ENCODE measurements at regions not wholly inside any gene's neighbourhood (a gene's known extent, or its start where the extent isn't known, plus 50 kb on each side); places are given as distances from the start of the nearest gene placed in this dataset.

DNA sequence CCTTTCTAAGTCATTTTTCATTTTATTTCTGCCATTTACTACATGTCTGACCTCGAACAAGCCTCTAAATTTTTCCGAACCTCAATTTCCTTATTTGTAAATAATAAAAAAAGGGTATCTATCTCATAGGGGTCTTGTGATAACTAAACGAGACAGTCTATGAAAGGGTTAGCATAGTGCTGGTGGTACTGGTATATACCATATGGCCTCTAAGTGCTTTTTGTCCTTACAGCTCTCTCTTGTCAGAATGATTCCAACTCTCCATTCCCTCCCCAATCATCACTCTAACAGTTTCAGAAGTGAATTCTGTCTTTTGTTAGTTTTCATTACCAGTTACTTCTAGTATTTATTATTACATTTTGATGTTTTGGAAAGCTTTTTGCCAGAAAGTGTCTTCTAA, 85.5 kb upstream of the ACTBL2 start:
- ChIA-PET POLR2A (ENCODE audit: partially characterized antibody) (no interaction called here), CTCF (ENCODE audit: partially characterized antibody) (no interaction called here)
- H3K9me3 ChIP-seq (ENCODE audit: control insufficient read depth in 1 of 2, low read length in 2 of 2) = no peaks in the 10 kb centered on the region
- DNase-seq = no peak
- H3K27me3 ChIP-seq (ENCODE audit: insufficient read depth, low read length) = no peaks in the 10 kb centered on the region
- H3K27ac ChIP-seq (ENCODE audit: low read depth, low read length) = no peak overlapping the region
- Mint-ChIP-seq H3K9me3 (peaks cover 0 to 3% (median 0%) of the 10 kb centered on the region in 8 donors), H3K4me3 (no peak overlapping the region), H3K36me3 (no peaks in the 10 kb centered on the region), H3K27ac (no peak overlapping the region), H3K4me1 (no peaks in the 10 kb centered on the region), H3K27me3 (peaks cover 3 to 8% of the 10 kb centered on the region in 2 donors)
- no peak overlapping the region for H3K4me3 ChIP-seq (ENCODE audit: low read length in 2 of 2)
- H3K4me1 ChIP-seq (ENCODE audit: insufficient read depth, low read length) = no peaks in the 10 kb centered on the region
- intact Hi-C loops (cut with micrococcal nuclease) = no loop called here
- no peaks in the 10 kb centered on the region for H3K36me3 ChIP-seq (ENCODE audit: insufficient read depth, low read length)

DNA sequence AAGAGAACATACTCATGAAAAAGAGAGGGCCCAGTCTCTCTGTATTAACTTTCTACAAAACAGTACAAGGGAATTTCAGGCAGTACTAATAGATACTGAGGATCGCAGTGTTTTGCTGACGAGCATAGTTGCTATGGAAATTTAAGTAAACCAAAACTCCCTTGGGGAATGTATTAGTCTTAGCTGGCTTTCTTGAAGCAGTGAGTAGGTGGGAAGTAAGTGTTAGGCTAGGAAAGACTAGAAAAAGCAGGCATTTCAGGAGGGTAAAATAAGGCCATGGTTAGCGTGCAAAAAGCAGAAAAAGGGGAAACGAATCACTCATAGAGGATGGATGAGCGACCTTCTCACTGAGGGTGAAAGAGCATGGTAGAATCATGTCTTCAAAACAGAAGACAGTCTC, 84.3 kb upstream of the ACTBL2 start:
- no peaks in the 10 kb centered on the region for H3K4me1 Mint-ChIP-seq
- peaks cover 3 to 15% of the 10 kb centered on the region in 2 donors for H3K27me3 Mint-ChIP-seq
- H3K36me3 ChIP-seq (ENCODE audit: insufficient read depth, low read length) = no peaks in the 10 kb centered on the region
- ChIA-PET POLR2A (ENCODE audit: partially characterized antibody) (no interaction called here), CTCF (ENCODE audit: partially characterized antibody) (no interaction called here)
- H3K4me3 ChIP-seq (ENCODE audit: low read length in 2 of 2) = no peak overlapping the region
- DNase-seq = no peak
- H3K27me3 ChIP-seq (ENCODE audit: insufficient read depth, low read length) = no peaks in the 10 kb centered on the region
- H3K9me3 Mint-ChIP-seq = peaks cover 0 to 3% (median 0%) of the 10 kb centered on the region in 8 donors
- no peak overlapping the region for H3K27ac ChIP-seq (ENCODE audit: low read depth, low read length)
- H3K4me1 ChIP-seq (ENCODE audit: insufficient read depth, low read length) = no peaks in the 10 kb centered on the region
- H3K36me3 Mint-ChIP-seq = no peaks in the 10 kb centered on the region
- H3K27ac Mint-ChIP-seq = no peak overlapping the region
- intact Hi-C loops (cut with micrococcal nuclease) = no loop called here
- no peak overlapping the region for H3K4me3 Mint-ChIP-seq
- no peaks in the 10 kb centered on the region for H3K9me3 ChIP-seq (ENCODE audit: control insufficient read depth in 1 of 2, low read length in 2 of 2)

DNA sequence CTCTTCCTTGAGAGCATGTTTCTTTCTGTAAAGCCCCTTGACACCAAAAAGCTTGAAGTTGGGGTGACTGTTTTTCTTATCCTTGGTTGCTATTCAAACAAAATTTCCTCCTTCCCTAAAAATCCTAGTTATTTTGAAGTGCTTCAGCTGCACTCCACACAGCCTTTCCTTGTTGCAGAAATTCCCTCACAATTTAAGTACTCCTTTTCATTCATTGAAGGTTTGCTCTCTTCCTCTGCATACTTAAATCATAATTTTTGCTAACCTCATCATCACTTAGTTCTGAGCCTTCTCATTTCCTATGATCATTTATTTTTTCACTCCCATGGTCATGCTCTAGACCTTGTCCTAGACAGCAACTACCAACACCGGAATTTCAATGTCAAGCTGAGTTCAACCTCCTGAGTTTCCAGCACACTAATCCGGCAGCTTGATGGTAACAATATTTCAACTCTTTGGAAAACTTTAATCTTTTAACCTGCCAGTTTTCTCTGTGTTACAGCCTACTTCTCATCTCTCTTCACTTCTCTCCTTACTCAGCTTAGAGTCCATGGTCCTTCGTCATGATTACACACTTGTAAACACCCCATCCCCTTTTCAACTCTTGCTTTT, 78.7 kb upstream of the ACTBL2 start:
- H3K27me3 Mint-ChIP-seq = peaks cover 3 to 23% of the 10 kb centered on the region in 2 donors
- H3K4me3 Mint-ChIP-seq = no peak overlapping the region
- no peaks in the 10 kb centered on the region for H3K4me1 Mint-ChIP-seq
- no peak for DNase-seq
- H3K36me3 Mint-ChIP-seq = no peaks in the 10 kb centered on the region
- Histone ChIP-seq H3K4me3 (ENCODE audit: low read length in 2 of 2) (no peak overlapping the region), H3K27me3 (ENCODE audit: insufficient read depth, low read length) (no peaks in the 10 kb centered on the region), H3K27ac (ENCODE audit: low read depth, low read length) (no peak overlapping the region), H3K4me1 (ENCODE audit: insufficient read depth, low read length) (no peaks in the 10 kb centered on the region), H3K9me3 (ENCODE audit: control insufficient read depth in 1 of 2, low read length in 2 of 2) (no peaks in the 10 kb centered on the region), H3K36me3 (ENCODE audit: insufficient read depth, low read length) (no peaks in the 10 kb centered on the region)
- intact Hi-C loops (cut with micrococcal nuclease) = no loop called here
- ChIA-PET CTCF (ENCODE audit: partially characterized antibody) (no interaction called here), POLR2A (ENCODE audit: partially characterized antibody) (no interaction called here)
- peaks cover 0 to 6% (median 0%) of the 10 kb centered on the region in 8 donors for H3K9me3 Mint-ChIP-seq
- no peak overlapping the region for H3K27ac Mint-ChIP-seq

DNA sequence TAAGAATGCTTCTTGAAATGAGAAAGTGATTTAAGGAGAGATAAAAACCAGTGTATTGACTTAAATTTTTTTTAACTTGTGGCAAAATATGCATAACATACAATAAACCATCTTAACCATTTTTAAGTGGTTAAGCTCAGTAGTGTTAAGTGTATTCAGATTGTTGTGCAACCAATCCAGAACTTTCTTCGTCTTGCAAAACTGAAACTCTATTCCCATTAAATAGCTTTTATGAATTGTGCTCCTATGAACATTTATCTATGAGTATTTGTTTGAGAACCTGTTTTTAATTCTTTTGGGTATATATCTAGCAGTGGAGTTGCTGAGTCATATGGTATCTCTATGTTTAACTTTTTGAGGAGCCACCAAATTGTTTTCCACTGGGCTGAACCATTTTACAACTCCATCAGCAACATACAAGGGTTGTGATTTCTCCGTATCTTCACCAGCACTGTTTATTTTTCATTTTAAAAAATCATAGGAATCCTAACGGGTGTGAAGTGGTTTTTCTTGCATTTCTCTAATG, 76.6 kb upstream of the ACTBL2 start:
- intact Hi-C loops (cut with micrococcal nuclease) = no loop called here
- CTCF ChIA-PET (ENCODE audit: partially characterized antibody) = no interaction called here
- Histone ChIP-seq H3K4me3 (ENCODE audit: low read length in 2 of 2) (no peak overlapping the region), H3K4me1 (ENCODE audit: insufficient read depth, low read length) (no peaks in the 10 kb centered on the region), H3K27me3 (ENCODE audit: insufficient read depth, low read length) (no peaks in the 10 kb centered on the region), H3K9me3 (ENCODE audit: control insufficient read depth in 1 of 2, low read length in 2 of 2) (no peaks in the 10 kb centered on the region), H3K36me3 (ENCODE audit: insufficient read depth, low read length) (no peaks in the 10 kb centered on the region), H3K27ac (ENCODE audit: low read depth, low read length) (no peak overlapping the region)
- H3K4me3 Mint-ChIP-seq = no peak overlapping the region
- peaks cover 0 to 6% (median 0%) of the 10 kb centered on the region in 8 donors for H3K9me3 Mint-ChIP-seq
- H3K4me1 Mint-ChIP-seq = no peaks in the 10 kb centered on the region
- DNase-seq = no peak
- H3K27ac Mint-ChIP-seq = no peak overlapping the region
- H3K36me3 Mint-ChIP-seq = no peaks in the 10 kb centered on the region
- POLR2A ChIA-PET (ENCODE audit: partially characterized antibody) = no interaction called here
- peaks cover 0 to 19% of the 10 kb centered on the region in 2 donors for H3K27me3 Mint-ChIP-seq

DNA sequence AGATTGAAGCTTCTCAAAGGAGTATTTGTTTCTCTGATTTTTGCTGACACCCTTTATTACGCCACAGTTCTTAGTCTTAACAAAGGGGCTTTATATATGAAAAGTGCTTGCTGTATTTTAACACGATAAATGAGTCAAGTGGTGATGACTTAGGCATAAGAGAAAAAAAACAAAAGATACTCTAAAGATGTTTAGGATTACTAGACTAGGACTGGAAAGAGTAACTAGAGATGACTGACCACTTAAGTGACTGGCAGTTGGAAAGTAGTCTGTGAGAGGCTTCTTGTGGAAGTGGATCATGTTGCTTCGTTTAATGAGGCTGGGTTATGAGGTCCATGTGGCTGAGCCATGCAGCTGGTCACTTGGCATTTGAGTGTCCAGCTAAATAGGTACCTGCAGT, 69.4 kb upstream of the ACTBL2 start:
- Mint-ChIP-seq H3K27me3 (peaks cover 5 to 9% of the 10 kb centered on the region in 2 donors), H3K4me3 (no peak overlapping the region), H3K27ac (no peak overlapping the region), H3K36me3 (no peaks in the 10 kb centered on the region), H3K4me1 (no peaks in the 10 kb centered on the region), H3K9me3 (no peaks in the 10 kb centered on the region)
- Histone ChIP-seq H3K4me1 (ENCODE audit: insufficient read depth, low read length) (no peaks in the 10 kb centered on the region), H3K36me3 (ENCODE audit: insufficient read depth, low read length) (no peaks in the 10 kb centered on the region), H3K4me3 (ENCODE audit: low read length in 2 of 2) (no peak overlapping the region), H3K27me3 (ENCODE audit: insufficient read depth, low read length) (no peaks in the 10 kb centered on the region), H3K27ac (ENCODE audit: low read depth, low read length) (no peak overlapping the region), H3K9me3 (ENCODE audit: control insufficient read depth in 1 of 2, low read length in 2 of 2) (no peaks in the 10 kb centered on the region)
- ChIA-PET CTCF (ENCODE audit: partially characterized antibody) (no interaction called here), POLR2A (ENCODE audit: partially characterized antibody) (no interaction called here)
- intact Hi-C loops (cut with micrococcal nuclease) = no loop called here
- no peak for DNase-seq

DNA sequence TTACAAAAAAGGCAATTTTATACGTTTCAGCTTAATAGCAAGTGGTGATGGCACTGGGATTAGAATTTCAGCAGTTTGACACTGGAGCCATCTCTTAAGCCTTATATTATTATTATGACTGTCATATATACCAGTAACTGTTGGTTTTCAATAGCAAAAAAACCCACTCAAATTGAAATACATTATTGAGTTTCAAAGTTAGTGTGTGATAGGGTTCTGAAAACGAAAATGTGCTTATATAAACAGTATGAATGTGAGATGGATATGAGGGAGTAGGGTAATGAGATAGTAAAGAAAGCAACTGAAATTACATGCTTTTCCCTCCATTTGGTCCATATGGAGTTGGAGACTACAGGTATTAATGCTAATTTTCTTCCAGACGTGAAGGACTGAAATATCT, 68.6 kb upstream of the ACTBL2 start:
- Histone ChIP-seq H3K27ac (ENCODE audit: low read depth, low read length) (no peak overlapping the region), H3K27me3 (ENCODE audit: insufficient read depth, low read length) (no peaks in the 10 kb centered on the region), H3K9me3 (ENCODE audit: control insufficient read depth in 1 of 2, low read length in 2 of 2) (no peaks in the 10 kb centered on the region), H3K4me3 (ENCODE audit: low read length in 2 of 2) (no peak overlapping the region), H3K4me1 (ENCODE audit: insufficient read depth, low read length) (no peaks in the 10 kb centered on the region), H3K36me3 (ENCODE audit: insufficient read depth, low read length) (no peaks in the 10 kb centered on the region)
- H3K36me3 Mint-ChIP-seq = no peaks in the 10 kb centered on the region
- no peaks in the 10 kb centered on the region for H3K4me1 Mint-ChIP-seq
- ChIA-PET POLR2A (ENCODE audit: partially characterized antibody) (no interaction called here), CTCF (ENCODE audit: partially characterized antibody) (no interaction called here)
- H3K4me3 Mint-ChIP-seq = no peak overlapping the region
- intact Hi-C loops (cut with micrococcal nuclease) = no loop called here
- no peak for DNase-seq
- H3K9me3 Mint-ChIP-seq = no peaks in the 10 kb centered on the region
- H3K27ac Mint-ChIP-seq = no peak overlapping the region
- peaks cover 5 to 9% of the 10 kb centered on the region in 2 donors for H3K27me3 Mint-ChIP-seq

DNA sequence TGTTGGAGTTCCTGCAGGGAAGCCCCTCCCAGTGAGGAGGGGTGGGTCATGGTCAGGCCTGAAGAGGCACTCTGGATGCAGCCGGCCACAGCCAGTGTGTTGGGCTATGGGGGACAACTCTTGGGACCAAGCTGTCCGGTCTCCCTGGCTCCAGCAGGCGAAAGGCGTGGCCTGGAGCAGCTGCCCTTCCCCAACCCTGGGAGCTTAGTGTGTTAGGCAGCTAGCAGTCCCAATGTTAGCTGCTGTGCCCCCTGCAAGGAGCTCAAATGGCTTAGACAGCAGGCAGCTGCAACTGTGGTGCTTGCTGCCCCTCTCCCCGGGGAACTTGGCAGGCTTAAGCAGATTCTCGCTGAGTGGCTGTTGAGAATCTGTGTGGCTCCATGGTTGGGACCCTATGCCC, 67.5 kb upstream of the ACTBL2 start:
- POLR2A ChIA-PET (ENCODE audit: partially characterized antibody) = no interaction called here
- Mint-ChIP-seq H3K27me3 (peaks cover 5 to 9% of the 10 kb centered on the region in 2 donors), H3K9me3 (no peaks in the 10 kb centered on the region), H3K4me3 (no peak overlapping the region), H3K27ac (no peak overlapping the region), H3K36me3 (no peaks in the 10 kb centered on the region), H3K4me1 (no peaks in the 10 kb centered on the region)
- Histone ChIP-seq H3K36me3 (ENCODE audit: insufficient read depth, low read length) (no peaks in the 10 kb centered on the region), H3K27me3 (ENCODE audit: insufficient read depth, low read length) (no peaks in the 10 kb centered on the region), H3K4me3 (ENCODE audit: low read length in 2 of 2) (no peak overlapping the region), H3K9me3 (ENCODE audit: control insufficient read depth in 1 of 2, low read length in 2 of 2) (no peaks in the 10 kb centered on the region), H3K4me1 (ENCODE audit: insufficient read depth, low read length) (no peaks in the 10 kb centered on the region), H3K27ac (ENCODE audit: low read depth, low read length) (no peak overlapping the region)
- DNase-seq = peak in 1 of 5 donors; percentile 0
- CTCF ChIA-PET (ENCODE audit: partially characterized antibody) = no interaction called here
- intact Hi-C loops (cut with micrococcal nuclease) = no loop called here

DNA sequence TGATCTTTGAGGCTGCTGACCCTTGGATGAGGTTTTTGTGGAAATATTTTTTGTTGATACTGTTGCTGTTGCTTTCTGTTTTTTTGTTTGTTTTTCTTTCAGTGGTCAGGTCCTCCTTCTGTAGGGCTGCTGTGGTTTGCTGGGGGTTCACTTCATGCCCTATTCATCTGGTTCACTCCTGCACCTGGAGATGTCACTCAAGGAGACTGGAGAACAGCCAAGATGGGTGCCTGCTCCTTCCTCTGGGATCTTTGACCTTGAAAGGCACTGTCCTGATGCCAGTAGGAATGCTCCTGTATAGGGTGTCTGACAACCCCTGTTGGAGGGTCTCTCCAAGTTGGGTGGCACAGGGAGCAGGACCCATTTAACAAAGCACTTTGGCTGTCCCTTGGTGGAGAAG, 67.0 kb upstream of the ACTBL2 start:
- Mint-ChIP-seq H3K27me3 (peaks cover 7% of the 10 kb centered on the region in 2 donors), H3K9me3 (no peaks in the 10 kb centered on the region), H3K4me1 (no peaks in the 10 kb centered on the region), H3K36me3 (no peaks in the 10 kb centered on the region), H3K4me3 (no peak overlapping the region), H3K27ac (no peak overlapping the region)
- intact Hi-C loops (cut with micrococcal nuclease) = no loop called here
- Histone ChIP-seq H3K4me1 (ENCODE audit: insufficient read depth, low read length) (no peaks in the 10 kb centered on the region), H3K4me3 (ENCODE audit: low read length in 2 of 2) (no peak overlapping the region), H3K27ac (ENCODE audit: low read depth, low read length) (no peak overlapping the region), H3K9me3 (ENCODE audit: control insufficient read depth in 1 of 2, low read length in 2 of 2) (no peaks in the 10 kb centered on the region), H3K36me3 (ENCODE audit: insufficient read depth, low read length) (no peaks in the 10 kb centered on the region), H3K27me3 (ENCODE audit: insufficient read depth, low read length) (no peaks in the 10 kb centered on the region)
- POLR2A ChIA-PET (ENCODE audit: partially characterized antibody) = no interaction called here
- DNase-seq = no peak
- CTCF ChIA-PET (ENCODE audit: partially characterized antibody) = no interaction called here

Measured in CD4-positive, alpha-beta memory T cell (primary cell).